ENCODE measurements at regions not wholly inside any gene's neighbourhood (a gene's known extent, or its start where the extent isn't known, plus 50 kb on each side); places are given as distances from the start of the nearest gene placed in this dataset.

DNA sequence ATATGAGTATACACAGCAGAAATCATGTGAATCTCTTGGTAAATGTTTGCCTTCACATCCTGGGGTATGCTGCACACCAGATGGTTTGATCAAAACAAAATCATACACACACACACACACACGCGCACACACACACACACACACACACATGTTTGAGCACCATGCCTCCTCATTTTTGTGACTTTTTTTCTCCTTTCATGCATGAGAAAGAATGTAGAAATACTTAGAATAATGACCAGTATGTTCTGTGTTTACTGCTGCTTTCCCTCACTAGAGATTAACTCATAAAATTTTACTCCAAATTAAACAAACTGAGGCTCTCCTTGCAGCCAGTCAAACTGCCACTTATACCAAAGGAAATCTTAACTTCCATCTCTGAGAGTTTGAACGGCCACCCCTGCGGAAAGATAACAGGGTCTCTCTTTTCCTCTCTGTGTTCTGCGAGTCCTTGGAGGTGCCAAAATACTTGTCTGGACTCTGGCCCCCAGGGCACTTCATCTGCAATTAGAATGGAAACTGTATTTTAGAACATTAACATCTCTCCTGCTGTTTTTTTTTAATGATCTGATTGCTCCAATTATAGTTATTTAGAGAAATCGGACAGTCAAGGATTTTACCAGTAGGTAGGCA is 320.8 kb upstream of the NFE2L3 start:
- no peaks in the 10 kb centered on the region for H3K27me3 ChIP-seq (ENCODE audit: control insufficient read depth in 1 of 2, insufficient read depth in 2 of 2, low read length in 2 of 2)
- peaks cover 8% of the 10 kb centered on the region for H3K4me1 ChIP-seq (ENCODE audit: control insufficient read depth, insufficient read depth, low read length)
- H3K4me3 ChIP-seq (ENCODE audit: low read length in 2 of 2): no peak overlapping the region
- H3K9ac ChIP-seq (ENCODE audit: low read length in 2 of 2): no peak overlapping the region
- no peaks in the 10 kb centered on the region for H3K36me3 ChIP-seq (ENCODE audit: control insufficient read depth in 2 of 2, insufficient read depth in 2 of 2, low read length in 2 of 2)
- H3K9me3 ChIP-seq (ENCODE audit: control insufficient read depth in 2 of 2, low read length in 2 of 2): no peaks in the 10 kb centered on the region
- no peak overlapping the region for H3K27ac ChIP-seq (ENCODE audit: low read length)

DNA sequence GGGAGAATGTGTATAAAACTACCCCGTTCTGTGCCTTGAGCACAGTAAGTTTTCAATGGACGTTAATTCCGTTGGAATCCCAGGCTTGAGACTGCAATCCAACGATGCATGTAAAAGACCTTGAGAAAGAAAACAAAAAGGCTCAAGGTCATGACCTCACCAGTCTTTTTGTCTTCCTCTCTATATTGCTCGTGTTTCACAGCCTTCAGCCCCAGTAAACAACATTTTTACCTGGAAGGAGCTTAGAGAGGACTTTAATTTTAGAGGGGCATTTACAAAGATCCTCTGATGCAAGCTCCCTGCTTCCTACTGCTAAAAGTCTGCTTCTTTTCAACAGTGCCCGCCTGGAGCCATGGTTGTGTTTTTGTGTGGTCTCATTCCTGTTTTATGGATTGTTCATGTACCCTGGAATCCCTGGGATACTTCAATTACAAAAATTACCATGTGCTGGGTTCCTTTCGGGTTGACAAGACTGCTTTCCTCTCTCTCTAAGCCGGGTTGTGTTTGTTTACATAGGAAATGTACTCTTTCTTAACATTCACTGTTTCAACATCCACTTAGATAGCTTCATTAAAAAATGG is 320.1 kb upstream of the NFE2L3 start:
- no peak overlapping the region for H3K9ac ChIP-seq (ENCODE audit: low read length in 2 of 2)
- H3K27ac ChIP-seq (ENCODE audit: low read length): peak overlapping the region; percentile 62
- H3K4me3 ChIP-seq (ENCODE audit: low read length in 2 of 2): no peak overlapping the region
- peaks cover 8% of the 10 kb centered on the region for H3K4me1 ChIP-seq (ENCODE audit: control insufficient read depth, insufficient read depth, low read length)
- no peaks in the 10 kb centered on the region for H3K36me3 ChIP-seq (ENCODE audit: control insufficient read depth in 2 of 2, insufficient read depth in 2 of 2, low read length in 2 of 2)
- H3K27me3 ChIP-seq (ENCODE audit: control insufficient read depth in 1 of 2, insufficient read depth in 2 of 2, low read length in 2 of 2): no peaks in the 10 kb centered on the region
- no peaks in the 10 kb centered on the region for H3K9me3 ChIP-seq (ENCODE audit: control insufficient read depth in 2 of 2, low read length in 2 of 2)

DNA sequence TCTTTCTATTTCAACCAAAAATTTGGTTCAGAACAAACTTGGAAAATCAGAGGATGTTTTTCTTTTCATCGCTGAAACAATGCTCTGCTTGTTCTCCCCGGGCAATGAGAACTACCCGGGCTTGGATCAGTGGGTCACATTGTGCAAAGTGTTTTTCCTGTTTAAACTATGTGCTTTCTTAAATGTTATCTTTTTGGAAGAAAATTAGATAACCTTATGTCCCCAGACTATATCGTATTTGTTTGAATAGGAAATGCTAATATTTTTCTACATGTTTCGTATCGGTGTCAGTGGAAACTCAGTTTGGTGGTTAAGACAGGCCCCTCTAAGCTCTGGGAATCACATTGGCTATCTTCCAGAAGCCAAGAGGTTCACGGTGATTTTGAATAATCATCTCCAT is 319.5 kb upstream of the NFE2L3 start:
- Histone ChIP-seq H3K27ac (ENCODE audit: low read length) (peak overlapping the region; percentile 62), H3K4me3 (ENCODE audit: low read length in 2 of 2) (no peak overlapping the region), H3K27me3 (ENCODE audit: control insufficient read depth in 1 of 2, insufficient read depth in 2 of 2, low read length in 2 of 2) (no peaks in the 10 kb centered on the region), H3K4me1 (ENCODE audit: control insufficient read depth, insufficient read depth, low read length) (peaks cover 8% of the 10 kb centered on the region), H3K36me3 (ENCODE audit: control insufficient read depth in 2 of 2, insufficient read depth in 2 of 2, low read length in 2 of 2) (no peaks in the 10 kb centered on the region), H3K9ac (ENCODE audit: low read length in 2 of 2) (no peak overlapping the region), H3K9me3 (ENCODE audit: control insufficient read depth in 2 of 2, low read length in 2 of 2) (no peaks in the 10 kb centered on the region)

DNA sequence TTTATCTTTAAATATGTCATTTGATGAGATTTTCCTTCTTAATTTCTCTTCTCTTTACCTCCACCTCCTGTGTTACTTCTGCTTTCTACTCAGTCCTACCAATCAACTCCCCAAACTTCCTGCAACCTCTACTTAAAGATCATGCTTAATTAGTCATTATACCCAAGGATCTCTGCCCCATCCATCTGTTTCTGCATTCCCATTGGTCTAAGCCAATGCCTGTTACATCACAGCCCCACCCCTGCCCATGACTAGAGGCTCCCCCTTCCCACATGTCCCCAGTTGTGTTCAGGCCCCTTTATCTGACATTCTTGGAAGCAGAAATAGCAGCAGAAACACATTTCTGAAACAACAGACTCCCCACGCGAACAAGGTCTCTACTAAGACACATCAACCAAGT is 319.1 kb upstream of the NFE2L3 start:
- Histone ChIP-seq H3K9me3 (ENCODE audit: control insufficient read depth in 2 of 2, low read length in 2 of 2) (no peaks in the 10 kb centered on the region), H3K27ac (ENCODE audit: low read length) (no peak overlapping the region), H3K27me3 (ENCODE audit: control insufficient read depth in 1 of 2, insufficient read depth in 2 of 2, low read length in 2 of 2) (no peaks in the 10 kb centered on the region), H3K9ac (ENCODE audit: low read length in 2 of 2) (no peak overlapping the region), H3K4me3 (ENCODE audit: low read length in 2 of 2) (no peak overlapping the region), H3K36me3 (ENCODE audit: control insufficient read depth in 2 of 2, insufficient read depth in 2 of 2, low read length in 2 of 2) (no peaks in the 10 kb centered on the region), H3K4me1 (ENCODE audit: control insufficient read depth, insufficient read depth, low read length) (peaks cover 8% of the 10 kb centered on the region)

DNA sequence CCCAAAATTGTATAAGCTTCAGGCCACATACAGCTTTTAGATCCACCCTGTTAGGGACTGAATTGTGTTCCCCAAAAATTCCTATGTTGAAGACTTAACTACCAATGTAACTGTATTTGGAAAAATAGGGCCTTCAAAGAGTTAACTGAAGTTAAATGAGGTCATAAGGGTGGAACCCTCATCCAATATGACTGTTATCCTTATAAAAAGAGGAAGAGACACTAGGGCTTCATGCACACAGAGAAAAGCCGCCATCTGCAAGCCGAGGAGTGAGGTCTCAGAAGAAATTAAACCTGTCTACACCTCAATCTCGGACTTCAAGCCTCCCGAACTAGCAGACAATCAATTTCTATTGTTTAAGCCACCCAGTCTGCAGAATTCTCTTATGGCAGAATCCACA is 317.9 kb upstream of the NFE2L3 start:
- Histone ChIP-seq H3K9me3 (ENCODE audit: control insufficient read depth in 2 of 2, low read length in 2 of 2) (no peaks in the 10 kb centered on the region), H3K27ac (ENCODE audit: low read length) (no peak overlapping the region), H3K27me3 (ENCODE audit: control insufficient read depth in 1 of 2, insufficient read depth in 2 of 2, low read length in 2 of 2) (no peaks in the 10 kb centered on the region), H3K4me1 (ENCODE audit: control insufficient read depth, insufficient read depth, low read length) (peaks cover 8% of the 10 kb centered on the region), H3K9ac (ENCODE audit: low read length in 2 of 2) (no peak overlapping the region), H3K4me3 (ENCODE audit: low read length in 2 of 2) (no peak overlapping the region), H3K36me3 (ENCODE audit: control insufficient read depth in 2 of 2, insufficient read depth in 2 of 2, low read length in 2 of 2) (no peaks in the 10 kb centered on the region)

DNA sequence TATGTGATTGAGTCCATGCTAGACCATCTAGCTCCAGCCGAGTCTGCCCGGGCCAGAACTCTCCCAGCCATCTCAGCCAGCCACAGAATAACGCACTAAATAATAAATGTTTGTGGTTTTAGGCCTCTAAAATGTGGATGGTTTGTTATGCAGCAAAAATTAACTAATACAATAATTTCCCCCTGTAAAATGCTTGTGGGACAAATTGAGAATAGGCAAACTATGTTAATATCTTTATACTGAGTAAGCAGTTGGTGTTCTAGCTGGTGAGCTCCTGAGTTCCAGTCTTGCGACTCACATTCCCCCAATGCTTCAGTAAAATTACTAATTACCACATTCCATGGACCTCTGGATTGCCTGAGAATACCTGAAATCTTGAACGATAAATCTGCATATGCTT is 316.8 kb upstream of the NFE2L3 start:
- Histone ChIP-seq H3K4me3 (ENCODE audit: low read length in 2 of 2) (no peak overlapping the region), H3K27ac (ENCODE audit: low read length) (no peak overlapping the region)

DNA sequence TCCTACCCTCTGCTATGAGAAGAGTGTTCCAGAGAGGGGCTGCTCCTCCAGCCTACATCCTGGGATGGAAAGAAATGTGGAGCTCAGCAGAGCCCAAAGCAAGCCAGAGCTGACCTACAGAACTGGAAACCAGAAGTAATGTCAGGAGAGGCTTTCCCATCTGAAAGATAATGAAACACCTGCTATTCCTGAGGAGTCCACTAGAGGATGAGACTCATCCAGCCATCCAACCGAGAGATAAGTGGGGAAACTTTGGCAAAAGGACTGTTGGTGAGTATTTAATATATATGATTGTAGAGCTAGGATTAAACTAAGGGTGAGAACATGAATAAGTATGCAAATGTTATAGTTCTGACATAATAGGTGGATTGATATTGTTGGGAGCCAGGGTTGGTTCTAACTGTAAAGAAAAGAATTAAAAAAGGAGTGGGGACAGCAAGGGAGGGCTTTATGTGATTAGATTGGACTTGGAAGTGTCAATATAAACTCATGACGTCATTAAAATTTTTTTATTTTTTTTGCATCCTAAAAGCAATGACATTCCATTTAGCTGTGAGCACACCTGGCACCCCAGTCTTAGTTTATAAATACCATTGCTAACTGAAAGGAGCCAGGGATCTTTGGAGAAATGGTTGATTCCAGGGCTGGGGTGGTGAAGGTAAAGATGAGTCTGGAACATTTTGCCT is 312.8 kb upstream of the NFE2L3 start:
- Histone ChIP-seq H3K4me3 (ENCODE audit: low read length in 2 of 2) (no peak overlapping the region), H3K9me3 (ENCODE audit: control insufficient read depth in 2 of 2, low read length in 2 of 2) (no peaks in the 10 kb centered on the region), H3K36me3 (ENCODE audit: control insufficient read depth in 2 of 2, insufficient read depth in 2 of 2, low read length in 2 of 2) (no peaks in the 10 kb centered on the region), H3K27ac (ENCODE audit: low read length) (no peak overlapping the region), H3K9ac (ENCODE audit: low read length in 2 of 2) (no peak overlapping the region), H3K4me1 (ENCODE audit: control insufficient read depth, insufficient read depth, low read length) (peaks cover 7% of the 10 kb centered on the region), H3K27me3 (ENCODE audit: control insufficient read depth in 1 of 2, insufficient read depth in 2 of 2, low read length in 2 of 2) (no peaks in the 10 kb centered on the region)

More for the DNA sequence above, 316.8 kb upstream of the NFE2L3 start:
- Histone ChIP-seq H3K27me3 (ENCODE audit: control insufficient read depth in 1 of 2, insufficient read depth in 2 of 2, low read length in 2 of 2) (no peaks in the 10 kb centered on the region), H3K4me1 (ENCODE audit: control insufficient read depth, insufficient read depth, low read length) (peaks cover 8% of the 10 kb centered on the region), H3K9me3 (ENCODE audit: control insufficient read depth in 2 of 2, low read length in 2 of 2) (no peaks in the 10 kb centered on the region), H3K36me3 (ENCODE audit: control insufficient read depth in 2 of 2, insufficient read depth in 2 of 2, low read length in 2 of 2) (no peaks in the 10 kb centered on the region), H3K9ac (ENCODE audit: low read length in 2 of 2) (no peak overlapping the region)

DNA sequence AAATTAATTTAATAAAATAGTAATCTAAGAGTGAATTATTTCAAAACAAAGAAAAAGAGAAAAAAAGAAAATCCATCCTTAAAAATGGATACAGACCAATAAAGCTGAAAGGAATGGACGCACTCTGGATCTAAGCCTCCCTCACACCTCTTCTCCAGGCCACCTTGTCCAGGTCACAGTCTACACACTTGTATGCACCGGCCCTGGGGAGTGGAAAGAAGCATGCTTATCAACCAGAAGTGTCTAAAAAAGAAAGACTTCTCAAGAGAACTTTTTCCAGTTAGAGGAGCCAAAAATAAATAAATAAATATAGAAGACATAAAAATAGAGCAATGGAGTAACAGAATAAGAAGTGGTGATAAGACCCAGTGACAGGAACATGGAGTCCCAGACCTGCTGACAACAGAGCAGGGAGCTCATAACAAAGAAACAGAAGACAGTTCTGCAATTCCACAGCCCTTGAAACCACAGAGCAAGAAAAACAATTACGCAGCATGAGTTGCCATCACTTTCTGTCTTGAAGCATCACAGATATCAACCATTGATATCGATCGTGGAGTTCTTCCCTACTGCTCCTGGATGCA is 311.7 kb upstream of the NFE2L3 start:
- peak overlapping the region; percentile 25 for H3K27ac ChIP-seq (ENCODE audit: low read length)

DNA sequence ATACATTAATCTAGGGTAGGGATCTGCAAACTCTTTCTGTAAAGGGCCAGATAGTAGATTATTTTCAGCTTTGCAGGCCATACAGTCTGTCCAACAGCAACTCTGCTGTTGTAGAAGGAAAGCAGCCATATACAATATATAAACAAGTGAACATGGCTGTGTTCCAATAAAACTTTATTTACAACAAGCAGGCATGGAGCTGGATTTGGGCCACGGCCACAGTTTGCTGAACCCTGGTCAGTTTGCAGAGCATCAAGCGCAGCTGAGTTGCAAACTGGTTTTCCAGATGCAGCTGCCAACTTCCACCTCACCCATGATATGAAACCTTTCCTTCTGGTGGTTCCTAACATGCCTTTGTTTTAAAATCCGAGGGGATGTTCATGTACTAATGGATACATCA is 310.4 kb upstream of the NFE2L3 start:
- Histone ChIP-seq H3K36me3 (ENCODE audit: control insufficient read depth in 2 of 2, insufficient read depth in 2 of 2, low read length in 2 of 2) (no peaks in the 10 kb centered on the region), H3K27me3 (ENCODE audit: control insufficient read depth in 1 of 2, insufficient read depth in 2 of 2, low read length in 2 of 2) (no peaks in the 10 kb centered on the region), H3K9ac (ENCODE audit: low read length in 2 of 2) (no peak overlapping the region), H3K4me3 (ENCODE audit: low read length in 2 of 2) (no peak overlapping the region), H3K27ac (ENCODE audit: low read length) (peak overlapping the region; percentile 25), H3K9me3 (ENCODE audit: control insufficient read depth in 2 of 2, low read length in 2 of 2) (no peaks in the 10 kb centered on the region), H3K4me1 (ENCODE audit: control insufficient read depth, insufficient read depth, low read length) (peaks cover 22% of the 10 kb centered on the region)

More for the DNA sequence above, 311.7 kb upstream of the NFE2L3 start:
- H3K36me3 ChIP-seq (ENCODE audit: control insufficient read depth in 2 of 2, insufficient read depth in 2 of 2, low read length in 2 of 2): no peaks in the 10 kb centered on the region
- H3K4me1 ChIP-seq (ENCODE audit: control insufficient read depth, insufficient read depth, low read length): peaks cover 11% of the 10 kb centered on the region
- H3K9ac ChIP-seq (ENCODE audit: low read length in 2 of 2): no peak overlapping the region
- no peaks in the 10 kb centered on the region for H3K9me3 ChIP-seq (ENCODE audit: control insufficient read depth in 2 of 2, low read length in 2 of 2)
- H3K4me3 ChIP-seq (ENCODE audit: low read length in 2 of 2): no peak overlapping the region
- H3K27me3 ChIP-seq (ENCODE audit: control insufficient read depth in 1 of 2, insufficient read depth in 2 of 2, low read length in 2 of 2): no peaks in the 10 kb centered on the region

DNA sequence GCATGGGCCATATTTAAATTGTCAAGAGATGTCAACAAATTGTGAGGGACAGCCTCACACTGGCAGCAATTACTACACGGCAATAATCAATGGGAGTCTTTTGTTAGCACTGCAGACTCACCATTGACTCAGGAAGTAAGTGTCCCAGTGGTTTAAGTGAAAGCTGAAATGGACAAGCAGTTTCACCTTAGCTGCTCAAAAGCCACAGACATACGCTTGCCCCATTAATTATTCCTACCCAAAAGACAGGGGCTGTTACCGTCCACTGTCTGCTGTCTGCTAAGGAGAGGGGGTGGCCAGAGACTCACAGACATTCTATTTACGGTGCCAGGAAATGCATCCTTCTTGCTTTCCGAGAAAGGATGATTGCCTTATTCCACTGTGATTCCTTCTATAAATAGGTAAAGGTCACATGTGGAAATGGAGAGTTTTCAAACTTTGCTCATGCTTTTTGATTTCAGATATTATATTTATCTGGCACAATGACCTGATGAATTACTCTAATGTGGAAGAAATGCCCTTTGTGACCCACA is 309.7 kb upstream of the NFE2L3 start:
- Histone ChIP-seq H3K4me3 (ENCODE audit: low read length in 2 of 2) (no peak overlapping the region), H3K36me3 (ENCODE audit: control insufficient read depth in 2 of 2, insufficient read depth in 2 of 2, low read length in 2 of 2) (no peaks in the 10 kb centered on the region), H3K27ac (ENCODE audit: low read length) (peak overlapping the region; percentile 25), H3K27me3 (ENCODE audit: control insufficient read depth in 1 of 2, insufficient read depth in 2 of 2, low read length in 2 of 2) (no peaks in the 10 kb centered on the region), H3K9me3 (ENCODE audit: control insufficient read depth in 2 of 2, low read length in 2 of 2) (no peaks in the 10 kb centered on the region), H3K4me1 (ENCODE audit: control insufficient read depth, insufficient read depth, low read length) (peaks cover 28% of the 10 kb centered on the region), H3K9ac (ENCODE audit: low read length in 2 of 2) (no peak overlapping the region)

Data from stomach smooth muscle (tissue), 2 donors.